C4-2B (cell line): ENCODE measurements at regions not wholly inside any gene's neighbourhood (a gene's known extent, or its start where the extent isn't known, plus 50 kb on each side); places are given as distances from the start of the nearest gene placed in this dataset.

Source experiments
- CTCF ChIP-seq: fragments of 450-650 bp; conservative IDR thresholded peaks from 2 replicates; pipeline ENCODE4 v1.5.1; 2017; ENCODE audit warnings: mild to moderate bottlenecking
- ZFX ChIP-seq: fragments of 450-650 bp; IDR thresholded peaks from 2 replicates; pipeline ENCODE4 v1.6.1; 2017

GRCh38 chrX:2559124-2559523, 58.3 kb upstream of the DHRSX start:
- TF ChIP-seq CTCF (no peak), ZFX (no peak)
